HCT116 (cell line): ENCODE measurements at regions not wholly inside any gene's neighbourhood (a gene's known extent, or its start where the extent isn't known, plus 50 kb on each side); places are given as distances from the start of the nearest gene placed in this dataset.

Experiments used
- ATAC-seq: fragments of 200-7000 bp; cut with Tn5 transposase; 2 replicates; pipeline ENCODE4 v1.9.1; 2020; ENCODE audit warnings: mild to moderate bottlenecking, moderate library complexity
- BruUV-seq: library from RNA; stranded (reverse); fragments of 400-500 nt; replicated peaks from 2 replicates; lab custom pipeline; 2021; lab: Mats Ljungman, UMichigan
- CTCF ChIA-PET: fragments of 300-600 bp; sonication (Branson Sonifier 250); formaldehyde crosslinking; loops from one replicate; lab custom pipeline; 2021; ENCODE audit warnings: antibody characterized with exemption; lab: Charles Lee
- POLR2A ChIA-PET: fragments of 300-600, 350-600 bp; sonication (Branson Sonifier 250); formaldehyde crosslinking; loops from one replicate; lab custom pipeline; 2021; ENCODE audit warnings: antibody characterized with exemption; lab: Charles Lee
- RAD21 ChIA-PET, 2 experiments: fragments of 300-600 bp; sonication (Branson Sonifier 250); formaldehyde crosslinking; loops; one replicate each; lab custom pipeline; 2023; ENCODE audit warnings: low total read pairs in 2 of 2; ENCODE audit not compliant: uncharacterized antibody in 2 of 2, unreplicated experiment in 2 of 2, low non-redundant PET in 1 of 2; lab: Charles Lee
- DNase-seq: peaks from one replicate; pipeline ENCODE4 v3.0.0-alpha.2; 2010; ENCODE audit warnings: low read depth, low spot score
- H2AFZ ChIP-seq: fragments of 200-600 bp; shearing (Covaris generic), sonication (generic); 2 replicates; pipeline ENCODE4 v1.6.1; 2017; ENCODE audit warnings: low read depth, mixed run types, mixed read lengths, antibody characterized with exemption, low read length; ENCODE audit not compliant: poor library complexity, severe bottlenecking
- H3K27ac ChIP-seq: 2 replicates; pipeline ENCODE4 v1.5.1; 2012; ENCODE audit warnings: low read depth, low read length
- H3K27me3 ChIP-seq: fragments of 200-600 bp; sonication (generic); 2 replicates; pipeline ENCODE4 v1.6.1; 2016; ENCODE audit warnings: mixed run types, low read length, mixed read lengths; ENCODE audit not compliant: insufficient read depth
- H3K36me3 ChIP-seq, 2 experiments: fragments of 200-500 bp in 1 of 2; fragments of 200-600 bp in 1 of 2; sonication (Bioruptor generic) in 1 of 2; sonication (generic) in 1 of 2; 2 replicates each; pipeline versions ENCODE4 v1.5.1 to v1.6.1; 2014 to 2016; ENCODE audit warnings: low read length in 2 of 2, inconsistent platforms in 1 of 2, mixed read lengths in 1 of 2, mixed run types in 1 of 2; ENCODE audit not compliant: insufficient read depth in 2 of 2, control insufficient read depth in 1 of 2
- H3K4me1 ChIP-seq, 2 experiments: fragments of 200-600 bp in 1 of 2; sonication (generic) in 1 of 2; 2 replicates each; pipeline versions ENCODE4 v1.5.1 to v1.6.1; 2012 to 2017; ENCODE audit warnings: low read length in 2 of 2, inconsistent platforms in 1 of 2, mild to moderate bottlenecking in 1 of 2, mixed read lengths in 1 of 2, mixed run types in 1 of 2, moderate library complexity in 1 of 2; ENCODE audit not compliant: insufficient read depth in 2 of 2, control insufficient read depth in 1 of 2
- H3K4me2 ChIP-seq: fragments of 200-600 bp; sonication (generic); 2 replicates; pipeline ENCODE4 v1.6.1; 2017; ENCODE audit warnings: mixed run types, low read length, mixed read lengths
- H3K4me3 ChIP-seq, 2 experiments: fragments of 200-600 bp in 1 of 2; sonication (generic) in 1 of 2; replicated peaks in 1 of 2; 2 replicates each; pipeline ENCODE4 v1.5.1; 2011 to 2016; ENCODE audit warnings: low read length in 2 of 2, control low read depth in 1 of 2, low read depth in 1 of 2, mild to moderate bottlenecking in 1 of 2, mixed read lengths in 1 of 2, mixed run types in 1 of 2
- H3K79me2 ChIP-seq: fragments of 200-600 bp; sonication (generic); 2 replicates; pipeline ENCODE4 v1.6.1; 2017; ENCODE audit warnings: mild to moderate bottlenecking, mixed run types, low read length, moderate library complexity, mixed read lengths; ENCODE audit not compliant: insufficient read depth
- H3K9ac ChIP-seq: fragments of 200-600 bp; sonication (generic); 2 replicates; pipeline ENCODE4 v1.6.1; 2016; ENCODE audit warnings: low read length, mixed read lengths
- H3K9me2 ChIP-seq: fragments of 200-600 bp; sonication (generic), shearing (Covaris generic); 2 replicates; pipeline ENCODE4 v1.6.1; 2017; ENCODE audit warnings: mixed run types, mild to moderate bottlenecking, moderate library complexity; ENCODE audit not compliant: insufficient read depth
- H3K9me3 ChIP-seq, 2 experiments: fragments of 200-500 bp in 1 of 2; fragments of 200-600 bp in 1 of 2; sonication (Bioruptor generic) in 1 of 2; sonication (generic) in 1 of 2; 2 replicates each; pipeline ENCODE4 v1.6.1; 2014 to 2017; ENCODE audit warnings: low read length in 2 of 2, mixed read lengths in 2 of 2, inconsistent platforms in 1 of 2, low read depth in 1 of 2, mild to moderate bottlenecking in 1 of 2, mixed run types in 1 of 2, moderate library complexity in 1 of 2; ENCODE audit not compliant: control insufficient read depth in 1 of 2, insufficient read depth in 1 of 2
- H4K20me1 ChIP-seq: fragments of 200-600 bp; sonication (generic), shearing (Covaris generic); 2 replicates; pipeline ENCODE4 v1.6.1; 2017; ENCODE audit warnings: mixed run types, mild to moderate bottlenecking, moderate library complexity; ENCODE audit not compliant: insufficient read depth
- ATF3 ChIP-seq: IDR thresholded peaks from 2 replicates; pipeline ENCODE4 v1.6.1; 2012
- CEBPB ChIP-seq: IDR thresholded peaks from 2 replicates; pipeline ENCODE4 v1.6.1; 2012; ENCODE audit warnings: low read depth
- EZH2 ChIP-seq: fragments of 200-600 bp; sonication (generic); IDR thresholded peaks from 2 replicates; pipeline ENCODE4 v1.6.1; 2017; ENCODE audit warnings: antibody characterized with exemption, mixed run types
- EZH2phosphoT487 ChIP-seq: fragments of 200-600 bp; IDR thresholded peaks from 2 replicates; pipeline ENCODE4 v1.6.1; 2018; ENCODE audit warnings: antibody characterized with exemption, borderline replicate concordance
- FOSL1 ChIP-seq: IDR thresholded peaks from 2 replicates; pipeline ENCODE4 v1.6.1; 2012; ENCODE audit warnings: low read depth
- JUND ChIP-seq: IDR thresholded peaks from 2 replicates; pipeline ENCODE4 v1.6.1; 2012
- POLR2A ChIP-seq: IDR thresholded peaks from 2 replicates; pipeline ENCODE4 v1.7.0; 2011; ENCODE audit warnings: borderline replicate concordance; ENCODE audit not compliant: insufficient read depth, insufficient read length; ENCODE audit errors: extremely low read depth
- POLR2AphosphoS5 ChIP-seq: IDR thresholded peaks from 2 replicates; pipeline ENCODE4 v1.6.1; 2011; ENCODE audit warnings: mild to moderate bottlenecking, low read depth, low read length, moderate library complexity
- REST ChIP-seq: IDR thresholded peaks from 2 replicates; pipeline ENCODE4 v1.6.1; 2012; ENCODE audit warnings: low read depth
- SP1 ChIP-seq: IDR thresholded peaks from 2 replicates; pipeline ENCODE4 v1.6.1; 2012; ENCODE audit warnings: low read depth
- TCF7L2 ChIP-seq: IDR thresholded peaks from 2 replicates; pipeline ENCODE4 v1.7.0; 2011; ENCODE audit warnings: borderline replicate concordance, inconsistent platforms; ENCODE audit not compliant: insufficient read depth, insufficient read length; ENCODE audit errors: extremely low read depth
- YY1 ChIP-seq: IDR thresholded peaks from 2 replicates; pipeline ENCODE4 v1.6.1; 2011; ENCODE audit warnings: low read length, low read depth, moderate library complexity, mild to moderate bottlenecking; ENCODE audit not compliant: insufficient replicate concordance; ENCODE audit errors: extremely low read depth
- ZNF274 ChIP-seq: fragments of 200-500 bp; sonication (Bioruptor generic); IDR thresholded peaks from 2 replicates; pipeline ENCODE4 v1.6.1; 2014; ENCODE audit warnings: mild to moderate bottlenecking, low read depth, low read length, inconsistent platforms
- intact Hi-C: fragments of 100-400 bp; cut with micrococcal nuclease; formaldehyde crosslinking; loops from 2 replicates; pipeline ENCODE4 v1.10.0; 2022

- TF ChIP-seq REST (no peak), FOSL1 (no peak), TCF7L2 (no peak), EZH2 (no peak), POLR2A (no peak), YY1 (no peak)
Observed at GRCh38 chr5:27325513-27325912, 287.1 kb upstream of the CDH9 start (continued).

DNA sequence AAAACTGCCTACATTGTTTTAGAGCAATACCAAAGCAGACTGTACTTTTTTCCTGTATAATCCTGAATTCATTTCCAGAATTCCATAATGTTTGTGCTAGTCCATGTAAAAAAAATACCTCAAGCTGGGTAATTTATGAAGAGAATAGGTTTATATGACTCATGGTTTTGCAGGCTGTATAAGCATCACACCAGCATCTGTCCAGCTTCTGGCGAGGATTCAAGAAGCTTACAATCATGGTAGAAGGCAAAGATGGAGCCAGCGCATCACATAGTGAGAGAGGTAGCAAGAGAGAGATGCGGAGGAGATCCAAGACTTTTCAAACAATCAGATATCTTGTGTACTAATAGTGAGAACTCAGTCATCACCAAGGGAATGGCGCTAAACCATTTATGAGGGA, 280.3 kb upstream of the CDH9 start:
- intact Hi-C loops = no loop called here
- no peak for TF ChIP-seq SP1
- no peak for TF ChIP-seq EZH2phosphoT487
- no peak for TF ChIP-seq FOSL1
- no peak for TF ChIP-seq EZH2
- no peak for TF ChIP-seq JUND
- TF ChIP-seq CEBPB = no peak
- no peak for TF ChIP-seq ZNF274
- TF ChIP-seq POLR2AphosphoS5 = no peak
- TF ChIP-seq ATF3 = no peak
- TF ChIP-seq, all 23 proteins: peak for 0
- Histone ChIP-seq H3K4me1 (no peaks in the 10 kb centered on the region), H3K27me3 (no peaks in the 10 kb centered on the region), H3K79me2 (no peaks in the 10 kb centered on the region), H3K27ac (no peak overlapping the region), H3K9ac (no peak overlapping the region), H3K4me3 (no peak overlapping the region), H3K4me2 (no peak overlapping the region), H4K20me1 (no peaks in the 10 kb centered on the region), H2AFZ (no peak overlapping the region), H3K36me3 (no peaks in the 10 kb centered on the region), H3K9me2 (no peaks in the 10 kb centered on the region), H3K9me3 (peaks cover 3 to 21% of the 10 kb centered on the region in 2 experiments; a peak in 2 of 4 replicates)
- DNase-seq (no peak), ATAC-seq (no peak)
- CTCF ChIA-PET = no interaction called here
- POLR2A ChIA-PET = no interaction called here
- RAD21 ChIA-PET = no interaction called here
- BruUV-seq = no TSS peak
